HUDEP-2 (cell line): ENCODE measurements at regions not wholly inside any gene's neighbourhood (a gene's known extent, or its start where the extent isn't known, plus 50 kb on each side); places are given as distances from the start of the nearest gene placed in this dataset.
"Not testable (repeated sequence)": the region's sequence is repeated elsewhere in the genome, so short reads cannot be mapped to it uniquely, and the experiment has no call there.

Source experiments
- DNase-seq, 76 experiments: peaks; one replicate each; lab custom pipeline; 2025; ENCODE audit not compliant: unreplicated experiment in 76 of 76; lab: John Stamatoyannopoulos, UW

- DNase-seq: no peak
Measured at GRCh38 chr14:38973083-38973700, 129.8 kb downstream of the SEC23A start.

DNA sequence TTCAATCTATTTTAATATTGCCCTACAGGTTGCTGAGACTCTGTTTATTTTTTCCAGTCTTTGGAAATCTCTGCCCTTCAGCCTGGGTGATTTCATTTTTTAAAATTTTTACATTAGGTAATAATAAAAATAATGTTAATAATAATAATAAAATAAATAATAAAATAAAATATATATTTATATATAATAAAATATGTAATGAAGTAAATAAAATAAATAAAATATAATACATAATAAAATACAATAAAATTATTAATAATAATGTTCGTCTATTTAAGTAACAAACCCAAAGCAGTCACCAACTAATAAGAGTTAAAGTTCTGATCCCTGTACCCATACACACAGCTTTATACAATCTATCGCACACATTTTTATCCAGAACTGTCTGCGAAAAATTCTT lies 130.5 kb downstream of the SEC23A start:
- DNase-seq: no peak

- no peak for DNase-seq
Measured at GRCh38 chr14:38971258-38971921, 131.6 kb downstream of the SEC23A start.

DNA sequence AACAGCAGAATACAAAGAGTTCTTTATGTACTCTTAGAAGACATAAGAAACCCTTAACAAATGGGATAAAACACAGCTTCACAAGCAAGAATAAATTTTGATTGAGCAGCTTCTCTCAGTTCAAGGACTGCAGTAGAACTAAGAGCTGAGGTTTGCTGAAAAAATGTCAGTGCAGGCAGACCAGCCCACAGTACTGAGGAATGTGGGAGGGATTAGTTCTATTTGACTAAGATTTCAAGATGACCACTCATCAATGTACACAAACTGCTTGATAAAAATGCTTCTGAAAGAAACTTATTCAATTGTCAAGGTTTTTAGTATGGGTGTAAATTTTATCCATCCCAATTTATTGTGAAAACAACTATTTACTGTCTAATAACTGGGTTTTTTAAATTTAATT lies 138.4 kb downstream of the SEC23A start:
- DNase-seq: no peak

DNA sequence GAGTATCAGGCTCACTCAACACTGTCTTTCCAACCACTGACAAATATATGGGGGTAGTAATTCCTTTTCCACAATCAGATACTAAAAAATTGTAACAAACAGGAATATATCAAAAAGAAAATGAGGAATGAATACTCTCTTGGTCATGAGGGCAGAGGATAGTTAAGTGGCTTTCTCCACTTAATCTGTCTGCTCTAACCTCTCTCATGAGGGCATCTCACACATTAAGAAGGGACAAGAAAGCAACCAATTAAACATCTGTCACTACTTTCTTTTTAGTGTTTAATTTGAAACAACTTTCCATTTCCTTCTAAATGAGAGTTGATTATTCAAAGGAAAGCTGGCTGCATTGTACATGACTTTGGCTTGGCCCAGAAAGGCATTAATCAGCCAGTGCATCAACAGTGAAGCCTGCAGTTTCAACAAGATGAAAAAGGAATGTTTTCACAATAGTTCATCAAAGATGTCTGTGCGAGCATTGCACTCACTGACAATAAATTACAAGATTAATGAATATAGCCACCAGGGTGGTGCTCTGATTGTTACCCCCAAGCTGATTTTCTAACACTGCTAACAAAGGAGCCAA lies 142.0 kb downstream of the SEC23A start:
- DNase-seq: no peak

DNA sequence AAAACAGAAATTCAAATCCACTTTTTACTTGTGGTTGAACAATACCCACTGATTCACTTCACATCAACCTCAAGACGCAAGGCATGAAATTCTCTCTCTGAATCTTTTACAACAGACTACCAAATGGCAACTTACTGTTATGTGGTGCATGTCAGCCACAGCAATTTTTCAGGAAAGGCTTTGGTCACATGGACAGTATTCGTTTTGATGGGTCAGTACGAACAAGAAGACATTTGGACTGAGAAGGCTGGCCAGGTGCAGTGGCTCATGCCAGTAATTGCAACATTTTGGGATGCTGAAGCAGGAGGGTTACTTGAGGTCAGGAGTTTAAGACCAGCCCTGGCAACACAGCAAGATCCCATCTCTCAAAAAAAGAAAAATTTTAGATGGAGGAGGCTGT lies 144.0 kb downstream of the SEC23A start:
- DNase-seq: no peak

- no peak for DNase-seq
Measured at GRCh38 chr14:38958589-38958988, 144.4 kb downstream of the SEC23A start.

GRCh38 chr14:38951451-38951850 lies 151.6 kb downstream of the SEC23A start:
- DNase-seq: no peak

- DNase-seq: no peak
Measured at GRCh38 chr14:38950676-38951075, 152.4 kb downstream of the SEC23A start.

DNA sequence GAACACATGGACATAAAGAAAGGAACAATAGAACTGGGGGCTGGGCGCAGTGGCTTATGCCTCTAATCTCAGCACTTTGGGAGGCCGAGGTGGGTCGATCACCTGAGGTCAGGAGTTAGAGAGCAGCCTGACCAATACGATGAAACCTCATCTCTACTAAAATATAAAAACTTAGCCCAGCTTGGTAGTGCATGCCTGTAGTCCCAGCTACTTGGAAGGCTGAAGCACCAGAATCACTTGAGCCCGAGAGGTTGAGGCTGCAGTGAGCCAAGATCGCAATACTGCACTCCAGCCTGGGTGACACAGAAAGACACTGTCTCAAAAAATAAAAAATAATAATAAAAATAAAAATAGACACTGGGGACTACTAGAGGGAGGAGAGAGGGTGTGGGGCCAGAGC lies 154.5 kb downstream of the SEC23A start:
- no peak for DNase-seq

DNA sequence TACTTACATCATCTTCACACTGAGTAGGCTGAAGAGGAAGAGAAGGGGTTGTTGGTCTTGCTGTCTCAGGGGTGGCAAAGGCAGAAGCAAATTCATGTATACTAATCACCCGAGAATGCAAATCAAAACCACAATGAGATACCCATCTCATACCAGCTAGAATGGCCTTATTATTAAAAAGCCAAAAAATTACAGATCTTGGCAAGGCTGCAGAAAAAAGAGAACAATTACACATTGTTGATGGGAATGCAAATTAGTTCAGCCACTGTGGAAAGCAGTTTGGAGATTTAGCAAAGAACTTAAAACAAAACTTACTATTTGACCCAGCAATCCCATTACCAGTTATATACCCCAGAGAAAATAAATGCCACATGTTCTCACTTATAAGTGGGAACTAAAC lies 154.9 kb downstream of the SEC23A start:
- DNase-seq: no peak

GRCh38 chr14:38947343-38947742 lies 155.7 kb downstream of the SEC23A start:
- DNase-seq: no peak

- no peak for DNase-seq
Measured at GRCh38 chr14:38944691-38945090, 158.3 kb downstream of the SEC23A start.

- DNase-seq: no peak
Measured at GRCh38 chr14:38941488-38941887, 161.5 kb downstream of the SEC23A start.

- DNase-seq: not testable (repeated sequence)
Measured at GRCh38 chr14:38932653-38933000, 170.4 kb downstream of the SEC23A start.

- no peak for DNase-seq
Measured at GRCh38 chr14:38931969-38932652, 170.9 kb downstream of the SEC23A start.

DNA sequence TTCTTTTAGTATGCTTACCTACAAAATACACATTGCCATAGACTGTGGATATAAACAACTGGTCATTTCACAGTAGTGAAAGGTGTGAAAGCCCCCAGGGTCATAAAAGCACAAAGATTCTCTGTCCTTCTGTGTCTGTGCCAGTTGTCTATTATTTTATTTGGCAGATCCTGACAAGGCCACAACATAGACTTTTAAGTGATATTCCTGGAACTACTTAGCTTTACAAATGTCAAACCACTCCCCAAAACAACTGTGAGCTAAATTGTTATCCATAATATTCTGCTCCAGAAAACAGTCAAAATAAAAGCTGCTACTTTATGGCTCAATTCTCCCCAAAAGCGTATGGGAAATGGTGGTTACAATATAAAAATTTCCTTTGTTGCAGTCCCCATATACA lies 172.1 kb downstream of the SEC23A start:
- DNase-seq: no peak

DNA sequence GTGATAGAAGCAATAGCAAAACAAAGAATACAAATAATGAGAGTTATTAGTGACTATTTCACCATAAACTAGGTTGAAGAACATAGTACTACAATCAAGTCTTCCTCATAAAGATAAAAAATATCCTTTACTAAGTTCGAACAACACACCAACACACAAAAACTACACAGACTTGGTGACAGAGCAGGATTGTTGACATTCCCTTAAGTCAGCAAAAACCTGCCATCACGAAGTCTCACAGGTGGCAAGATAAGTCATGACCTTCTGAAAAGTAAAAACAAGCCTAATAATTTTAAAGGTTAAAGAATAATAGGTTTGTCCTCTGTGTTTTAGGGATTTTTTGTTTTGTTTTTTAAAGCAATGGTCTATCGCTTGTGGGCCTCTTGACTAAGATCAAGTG lies 173.0 kb downstream of the SEC23A start:
- DNase-seq: no peak

GRCh38 chr14:38929416-38929815 lies 173.6 kb downstream of the SEC23A start:
- no peak for DNase-seq

- DNase-seq: not testable (repeated sequence)
Measured at GRCh38 chr14:38921893-38922292, 181.1 kb downstream of the SEC23A start.

DNA sequence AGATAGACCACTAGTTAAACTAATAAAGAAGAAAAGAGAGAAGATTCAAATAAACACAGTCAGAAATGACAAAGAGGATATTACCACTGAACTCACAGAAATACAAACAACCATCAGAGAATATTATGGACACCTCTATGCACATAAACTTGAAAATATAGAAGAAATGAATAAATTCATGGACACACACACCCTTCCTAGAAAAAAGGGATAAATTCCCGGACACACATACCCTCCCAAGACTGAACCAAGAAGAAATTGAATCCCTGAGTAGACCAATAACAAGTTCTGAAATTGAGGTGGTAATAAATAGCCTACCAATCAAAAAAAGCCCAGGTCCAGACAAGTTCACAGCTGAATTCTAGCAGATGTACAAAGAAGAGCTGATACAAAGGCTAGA lies 187.9 kb downstream of the SEC23A start:
- DNase-seq: no peak

DNA sequence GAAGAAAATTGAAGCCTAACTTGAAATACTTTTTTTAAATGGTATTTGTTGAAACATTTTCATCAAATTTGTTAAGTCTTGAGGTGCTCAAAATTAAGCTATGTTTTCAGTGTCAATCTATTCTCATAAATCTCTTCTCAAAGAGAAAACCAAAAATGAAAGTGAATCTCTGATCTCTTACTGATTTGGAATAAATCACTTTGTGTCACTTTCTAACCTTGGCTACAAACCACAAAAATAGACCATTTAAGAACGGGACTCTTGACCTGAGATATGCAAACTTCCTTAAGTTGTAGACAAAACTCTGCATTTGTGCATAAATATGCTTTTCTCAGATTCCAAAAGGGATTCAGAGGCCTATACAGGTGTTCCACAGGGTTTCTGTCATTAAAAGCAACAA lies 192.9 kb downstream of the SEC23A start:
- DNase-seq: no peak
